Progenitor cell of endocrine pancreas (in vitro differentiated cells): ENCODE measurements at regions not wholly inside any gene's neighbourhood (a gene's known extent, or its start where the extent isn't known, plus 50 kb on each side); places are given as distances from the start of the nearest gene placed in this dataset.

Source experiments
- DNase-seq: peaks from one replicate; pipeline ENCODE4 v3.0.0; 2021; ENCODE audit warnings: low spot score; ENCODE audit not compliant: unreplicated experiment
- H3K27ac Mint-ChIP-seq: 2 replicates; pipeline ENCODE4 v1.8.0; 2021; ENCODE audit warnings: mild to moderate bottlenecking, moderate library complexity, mixed read lengths
- H3K27me3 Mint-ChIP-seq: 2 replicates; pipeline ENCODE4 v1.8.0; 2021; ENCODE audit warnings: mixed read lengths
- H3K36me3 Mint-ChIP-seq: 2 replicates; pipeline ENCODE4 v1.8.0; 2022; ENCODE audit warnings: mixed read lengths; ENCODE audit not compliant: insufficient read depth
- H3K4me1 Mint-ChIP-seq: 2 replicates; pipeline ENCODE4 v1.8.0; 2021; ENCODE audit warnings: low read depth, mixed read lengths
- H3K4me3 Mint-ChIP-seq: 2 replicates; pipeline ENCODE4 v1.8.0; 2021; ENCODE audit warnings: low read depth, mild to moderate bottlenecking, moderate library complexity, mixed read lengths
- H3K9me3 Mint-ChIP-seq: 2 replicates; pipeline ENCODE4 v1.8.0; 2021; ENCODE audit warnings: low read depth, mixed read lengths
- TF ChIP-seq, protein P1 (sequence below): fragments of 200-600 bp; sonication (generic); IDR thresholded peaks from one replicate; pipeline ENCODE4 v1.5.0; 2021; ENCODE audit warnings: antibody characterized with exemption, mild to moderate bottlenecking; ENCODE audit not compliant: unreplicated experiment

DNA sequence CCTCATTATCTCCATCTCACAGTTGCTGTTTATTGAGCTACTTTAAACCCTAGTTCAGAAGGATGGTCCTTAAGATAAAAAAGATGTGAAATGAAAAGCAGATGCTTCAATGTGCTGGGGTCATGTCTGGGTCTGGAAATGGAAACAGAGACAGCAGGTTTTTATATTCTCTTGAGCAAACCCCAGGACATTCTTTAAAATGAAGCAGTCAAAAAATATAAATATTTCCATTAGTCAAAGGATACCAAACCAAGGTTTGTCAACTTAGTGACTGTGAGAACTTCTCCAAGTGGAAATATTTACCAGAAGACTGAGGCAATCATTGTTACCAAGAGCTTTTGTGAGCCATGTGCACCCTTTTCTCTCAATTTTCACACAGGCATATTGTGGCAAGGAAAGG lies 102.5 kb upstream of the DIO2 start:
- Mint-ChIP-seq H3K27ac (no peak overlapping the region), H3K4me1 (no peaks in the 10 kb centered on the region), H3K27me3 (peaks cover 8% of the 10 kb centered on the region), H3K36me3 (no peaks in the 10 kb centered on the region), H3K9me3 (no peaks in the 10 kb centered on the region), H3K4me3 (no peak overlapping the region)
- TF ChIP-seq, protein P1, sequence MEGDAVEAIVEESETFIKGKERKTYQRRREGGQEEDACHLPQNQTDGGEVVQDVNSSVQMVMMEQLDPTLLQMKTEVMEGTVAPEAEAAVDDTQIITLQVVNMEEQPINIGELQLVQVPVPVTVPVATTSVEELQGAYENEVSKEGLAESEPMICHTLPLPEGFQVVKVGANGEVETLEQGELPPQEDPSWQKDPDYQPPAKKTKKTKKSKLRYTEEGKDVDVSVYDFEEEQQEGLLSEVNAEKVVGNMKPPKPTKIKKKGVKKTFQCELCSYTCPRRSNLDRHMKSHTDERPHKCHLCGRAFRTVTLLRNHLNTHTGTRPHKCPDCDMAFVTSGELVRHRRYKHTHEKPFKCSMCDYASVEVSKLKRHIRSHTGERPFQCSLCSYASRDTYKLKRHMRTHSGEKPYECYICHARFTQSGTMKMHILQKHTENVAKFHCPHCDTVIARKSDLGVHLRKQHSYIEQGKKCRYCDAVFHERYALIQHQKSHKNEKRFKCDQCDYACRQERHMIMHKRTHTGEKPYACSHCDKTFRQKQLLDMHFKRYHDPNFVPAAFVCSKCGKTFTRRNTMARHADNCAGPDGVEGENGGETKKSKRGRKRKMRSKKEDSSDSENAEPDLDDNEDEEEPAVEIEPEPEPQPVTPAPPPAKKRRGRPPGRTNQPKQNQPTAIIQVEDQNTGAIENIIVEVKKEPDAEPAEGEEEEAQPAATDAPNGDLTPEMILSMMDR = no peak
- DNase-seq = no peak

DNA sequence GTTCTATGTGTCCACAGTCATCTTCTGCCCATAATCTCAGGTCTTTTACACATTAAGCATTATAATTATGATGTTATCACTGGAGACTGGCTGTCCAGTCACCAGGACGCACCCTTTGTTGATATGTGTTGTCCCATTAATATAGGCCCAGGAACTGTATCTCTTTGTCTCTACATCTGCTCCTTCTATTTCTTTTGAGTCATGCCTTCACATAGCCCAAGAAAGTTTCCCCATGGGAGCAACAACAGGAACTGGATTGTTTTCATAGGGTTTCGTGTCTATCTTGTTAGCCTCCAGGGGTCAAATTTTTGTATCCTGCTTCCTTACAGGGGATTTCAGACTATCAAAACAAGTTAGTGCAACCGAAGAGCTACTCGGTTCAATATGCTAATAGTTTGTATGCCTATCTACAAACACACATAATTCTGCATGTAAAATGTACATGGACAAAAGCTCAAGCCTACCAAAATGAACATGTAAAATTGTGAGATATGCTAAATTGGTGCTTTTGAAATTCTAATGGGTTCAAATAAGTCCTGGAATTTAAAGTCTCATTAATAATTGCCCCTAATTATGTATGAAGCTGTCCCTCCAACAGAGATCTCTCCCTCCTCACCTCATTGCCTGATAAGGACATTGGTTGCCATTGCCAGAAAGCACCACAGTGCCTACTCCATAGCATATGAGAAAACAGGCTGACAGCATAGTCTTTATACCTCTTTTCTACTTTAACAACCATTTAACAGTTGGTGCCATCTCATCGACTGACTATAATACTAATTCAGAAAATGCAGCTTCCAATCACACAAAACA lies 99.8 kb upstream of the DIO2 start:
- peaks cover 8% of the 10 kb centered on the region for H3K27me3 Mint-ChIP-seq
- H3K4me3 Mint-ChIP-seq = no peak overlapping the region
- TF ChIP-seq, protein P1 = no peak
- no peaks in the 10 kb centered on the region for H3K36me3 Mint-ChIP-seq
- H3K9me3 Mint-ChIP-seq = no peaks in the 10 kb centered on the region
- H3K27ac Mint-ChIP-seq = no peak overlapping the region
- no peak for DNase-seq
- H3K4me1 Mint-ChIP-seq = no peaks in the 10 kb centered on the region

DNA sequence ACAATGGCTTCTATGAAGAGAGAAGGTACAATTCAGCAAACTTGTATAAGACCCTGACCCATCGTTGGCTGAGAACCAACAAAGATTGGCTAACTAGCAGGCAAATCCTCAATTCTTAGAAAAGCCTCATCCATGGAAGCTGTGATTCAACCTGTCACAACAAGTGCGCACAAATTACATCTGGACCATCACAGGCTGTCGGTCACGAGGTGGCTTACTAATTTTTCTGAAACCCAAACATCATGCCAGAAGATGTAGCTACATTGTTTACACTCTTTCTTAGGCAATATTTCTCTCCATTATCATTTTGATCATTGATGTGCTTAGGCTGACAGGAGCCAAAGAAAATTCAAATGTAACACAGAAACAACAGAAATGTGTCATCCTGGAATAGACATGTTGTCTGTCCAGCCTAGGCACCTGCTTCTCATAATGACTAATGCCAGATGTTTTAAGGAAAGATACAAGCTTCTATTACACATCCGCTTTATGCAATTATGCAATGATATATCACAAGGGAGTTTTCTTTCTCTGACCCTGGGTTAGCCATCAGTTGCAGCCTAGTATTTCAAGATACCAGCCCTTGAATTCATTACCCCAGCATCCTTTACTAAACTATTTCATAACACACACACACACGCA lies 92.9 kb upstream of the DIO2 start:
- Mint-ChIP-seq H3K27ac (no peak overlapping the region), H3K36me3 (no peaks in the 10 kb centered on the region), H3K9me3 (no peaks in the 10 kb centered on the region), H3K4me1 (no peaks in the 10 kb centered on the region), H3K4me3 (no peak overlapping the region), H3K27me3 (no peaks in the 10 kb centered on the region)
- no peak for DNase-seq
- TF ChIP-seq, protein P1 = no peak

DNA sequence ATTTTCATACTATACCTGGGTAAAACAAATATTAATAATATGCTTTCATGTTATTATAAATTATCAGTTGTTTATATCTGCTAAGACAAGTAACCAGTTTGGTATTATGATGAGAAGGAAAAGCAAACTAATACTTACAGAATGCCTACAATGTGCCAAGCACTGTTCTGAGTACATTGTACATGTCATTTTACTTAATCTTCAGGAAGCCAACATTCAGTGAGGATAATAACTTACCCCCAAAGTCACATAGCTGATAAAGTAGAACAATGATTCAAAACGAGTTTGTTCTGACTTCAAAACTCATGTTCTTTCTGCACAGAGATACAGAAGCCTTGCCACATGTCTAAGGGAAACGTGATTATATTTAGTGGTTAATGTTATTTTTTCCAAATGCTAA lies 89.0 kb upstream of the DIO2 start:
- H3K4me3 Mint-ChIP-seq = no peak overlapping the region
- no peaks in the 10 kb centered on the region for H3K27me3 Mint-ChIP-seq
- TF ChIP-seq, protein P1 = no peak
- no peaks in the 10 kb centered on the region for H3K4me1 Mint-ChIP-seq
- H3K27ac Mint-ChIP-seq = no peak overlapping the region
- H3K9me3 Mint-ChIP-seq = peaks cover 3% of the 10 kb centered on the region
- no peaks in the 10 kb centered on the region for H3K36me3 Mint-ChIP-seq
- DNase-seq = no peak

DNA sequence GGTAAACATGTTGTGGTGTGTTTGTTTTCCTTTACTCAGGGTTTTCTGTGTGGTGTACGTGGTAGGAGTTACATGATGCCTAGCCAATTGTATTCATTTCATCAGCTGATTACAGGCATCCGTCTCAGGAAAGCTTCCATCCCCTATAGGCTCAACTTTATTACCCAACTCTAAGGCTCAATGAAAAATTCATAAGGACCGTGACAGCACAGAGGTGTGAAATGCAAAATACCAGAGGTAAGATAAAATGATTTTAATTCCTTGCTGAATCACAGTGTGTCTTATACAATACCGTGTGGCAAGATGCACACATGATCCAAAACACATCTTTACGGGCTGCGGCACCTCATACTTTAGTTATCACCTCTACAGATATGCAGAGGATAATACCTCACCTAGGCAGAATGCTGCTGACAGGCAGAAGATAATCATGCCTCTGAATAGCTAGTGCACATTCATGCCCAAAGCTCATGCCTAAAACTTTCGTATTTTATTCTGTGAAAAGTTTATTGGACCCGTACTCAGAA lies 87.2 kb upstream of the DIO2 start:
- no peaks in the 10 kb centered on the region for H3K27me3 Mint-ChIP-seq
- no peaks in the 10 kb centered on the region for H3K4me1 Mint-ChIP-seq
- TF ChIP-seq, protein P1 = no peak
- H3K9me3 Mint-ChIP-seq = peaks cover 3% of the 10 kb centered on the region
- no peak for DNase-seq
- no peaks in the 10 kb centered on the region for H3K36me3 Mint-ChIP-seq
- H3K4me3 Mint-ChIP-seq = no peak overlapping the region
- H3K27ac Mint-ChIP-seq = no peak overlapping the region
